ENCODE measurements at regions not wholly inside any gene's neighbourhood (a gene's known extent, or its start where the extent isn't known, plus 50 kb on each side); places are given as distances from the start of the nearest gene placed in this dataset.
"Not testable (repeated sequence)": the region's sequence is repeated elsewhere in the genome, so short reads cannot be mapped to it uniquely, and the experiment has no call there.

DNA sequence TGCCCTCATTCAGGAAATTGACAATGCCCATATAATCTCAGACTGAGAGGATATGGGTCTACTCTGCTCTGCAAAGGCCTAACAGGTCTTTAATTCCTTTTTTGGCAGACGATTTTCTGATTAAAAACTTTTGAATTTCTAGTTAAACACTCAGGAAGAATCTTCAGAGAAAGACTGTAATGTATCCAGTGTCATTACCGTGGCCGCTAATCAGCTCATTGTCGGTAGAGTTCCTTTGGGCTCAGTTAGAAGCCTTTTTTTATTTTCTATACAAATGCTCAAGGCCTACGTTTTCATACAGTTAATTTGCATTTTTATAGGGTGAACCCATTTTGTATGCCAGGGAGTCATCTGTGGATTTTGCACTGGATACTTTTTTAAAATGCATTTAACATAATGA is 549.9 kb downstream of the RPS29 start:
- no peak overlapping the region for H3K4me3 ChIP-seq
- H3F3A ChIP-seq (ENCODE audit: low read depth), result no peaks in the 10 kb centered on the region
- no peaks in the 10 kb centered on the region for H4K20me1 ChIP-seq (ENCODE audit: low read depth)
- H3K4me1 Mint-ChIP-seq, result peaks cover 18% of the 10 kb centered on the region
- TF ChIP-seq EZH2 (IDR thresholded peaks at IDR 0.05) (no peak), EZH2phosphoT487 (IDR thresholded peaks at IDR 0.05) (no peak), CTCF (IDR thresholded peaks at IDR 0.05) (no peak)
- H3K36me3 ChIP-seq, result no peaks in the 10 kb centered on the region
- H2AFZ ChIP-seq (replicated peaks), result no peak overlapping the region
- H3K27ac Mint-ChIP-seq, result no peak overlapping the region
- H3K36me3 Mint-ChIP-seq, result no peaks in the 10 kb centered on the region
- no peaks in the 10 kb centered on the region for H3K27me3 Mint-ChIP-seq (ENCODE audit: insufficient read depth, low read depth)
- H3K27ac ChIP-seq, result no peak overlapping the region
- no peaks in the 10 kb centered on the region for H3K79me2 ChIP-seq (ENCODE audit: low read depth)
- H3K9me3 ChIP-seq (ENCODE audit: low read depth), result no peaks in the 10 kb centered on the region
- no peak overlapping the region for H3K4me2 ChIP-seq
- DNase-seq (ENCODE audit: low spot score), result no peak
- H3K4me1 ChIP-seq, result peaks cover 3% of the 10 kb centered on the region
- no peak overlapping the region for H3K9ac ChIP-seq
- no peak overlapping the region for H3K4me3 Mint-ChIP-seq
- no peaks in the 10 kb centered on the region for H3K9me3 Mint-ChIP-seq
- H3K27me3 ChIP-seq, result no peaks in the 10 kb centered on the region

- H3K4me3 ChIP-seq, result no peak overlapping the region
- H3K9me3 Mint-ChIP-seq, result no peaks in the 10 kb centered on the region
Measured at GRCh38 chr14:49033131-49033530, 553.0 kb downstream of the RPS29 start.

DNA sequence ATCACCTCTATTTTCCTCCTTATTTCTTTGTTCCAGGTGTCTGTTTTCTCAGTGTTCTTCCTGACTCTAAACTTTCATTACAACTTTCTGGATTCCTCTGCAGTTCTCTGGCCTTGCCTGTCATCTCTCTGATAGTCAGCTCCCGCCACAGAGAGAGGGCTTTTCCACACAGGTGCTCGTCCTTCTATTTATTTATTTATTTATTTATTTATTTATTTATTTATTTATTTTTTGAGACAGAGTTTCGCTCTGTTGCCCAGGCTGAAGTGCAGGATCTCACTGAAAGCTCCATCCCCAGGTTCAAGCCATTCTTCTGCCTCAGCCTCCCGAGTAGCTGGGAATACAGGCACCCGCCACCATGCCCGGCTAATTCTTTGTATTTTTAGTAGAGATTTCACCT is 554.5 kb downstream of the RPS29 start:
- not testable (repeated sequence) for DNase-seq (ENCODE audit: low spot score); H3K36me3 ChIP-seq; H3F3A ChIP-seq (ENCODE audit: low read depth); H2AFZ ChIP-seq (replicated peaks); H4K20me1 ChIP-seq (ENCODE audit: low read depth); H3K79me2 ChIP-seq (ENCODE audit: low read depth); H3K27ac Mint-ChIP-seq; H3K4me3 ChIP-seq; H3K4me3 Mint-ChIP-seq; H3K36me3 Mint-ChIP-seq; H3K27me3 Mint-ChIP-seq (ENCODE audit: insufficient read depth, low read depth); H3K9me3 Mint-ChIP-seq; H3K27ac ChIP-seq; H3K4me1 Mint-ChIP-seq; H3K4me2 ChIP-seq; H3K9me3 ChIP-seq (ENCODE audit: low read depth); H3K9ac ChIP-seq; H3K27me3 ChIP-seq; H3K4me1 ChIP-seq

More at GRCh38 chr14:49033131-49033530, 553.0 kb downstream of the RPS29 start:
- peaks cover 4% of the 10 kb centered on the region for H3K27me3 Mint-ChIP-seq (ENCODE audit: insufficient read depth, low read depth)
- peaks cover 18% of the 10 kb centered on the region for H3K4me1 Mint-ChIP-seq
- Histone ChIP-seq H3K9me3 (ENCODE audit: low read depth) (no peaks in the 10 kb centered on the region), H4K20me1 (ENCODE audit: low read depth) (no peaks in the 10 kb centered on the region), H3K4me1 (peaks cover 3% of the 10 kb centered on the region), H3K27ac (no peak overlapping the region), H3K36me3 (no peaks in the 10 kb centered on the region), H3K27me3 (no peaks in the 10 kb centered on the region), H2AFZ (replicated peaks) (no peak overlapping the region), H3K4me2 (no peak overlapping the region), H3F3A (ENCODE audit: low read depth) (no peaks in the 10 kb centered on the region), H3K9ac (no peak overlapping the region), H3K79me2 (ENCODE audit: low read depth) (no peaks in the 10 kb centered on the region)
- no peaks in the 10 kb centered on the region for H3K36me3 Mint-ChIP-seq
- no peak overlapping the region for H3K27ac Mint-ChIP-seq
- DNase-seq (ENCODE audit: low spot score), result no peak
- no peak for TF ChIP-seq CTCF (IDR thresholded peaks at IDR 0.05)
- TF ChIP-seq EZH2phosphoT487 (IDR thresholded peaks at IDR 0.05), result no peak
- TF ChIP-seq EZH2 (IDR thresholded peaks at IDR 0.05), result no peak
- H3K4me3 Mint-ChIP-seq, result no peak overlapping the region

DNA sequence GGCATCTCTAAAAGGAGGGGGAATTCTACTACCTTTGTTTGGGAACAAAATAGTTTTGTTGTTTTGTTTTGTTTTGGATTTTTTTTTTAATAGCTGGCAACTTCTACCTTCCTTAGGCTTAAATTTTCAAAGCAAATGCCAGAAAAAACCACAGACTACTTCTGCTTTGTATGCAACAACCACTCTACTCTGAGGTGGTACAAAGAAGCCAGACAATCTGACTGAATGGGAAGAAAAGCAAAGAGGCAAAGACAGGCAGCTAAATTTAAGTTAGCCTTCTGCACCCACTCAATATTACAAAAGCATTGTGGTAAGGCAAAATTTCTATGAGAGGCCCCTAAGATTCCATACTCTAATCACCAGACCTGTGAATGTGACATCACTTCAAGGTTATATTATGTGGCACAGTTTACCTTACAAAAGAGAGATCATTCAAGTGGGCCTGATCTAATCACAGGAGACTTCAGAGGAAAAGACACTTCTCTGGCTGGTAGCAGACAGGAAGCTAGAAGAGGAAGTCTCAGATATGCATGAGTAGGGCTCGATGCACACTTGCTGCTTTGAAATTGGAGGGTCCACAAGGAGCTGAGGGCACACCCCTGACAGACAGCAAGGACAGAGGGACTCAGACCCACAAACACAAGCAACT is 566.6 kb downstream of the RPS29 start:
- H3K4me1 ChIP-seq, result no peaks in the 10 kb centered on the region
- H3K9me3 ChIP-seq (ENCODE audit: low read depth), result no peaks in the 10 kb centered on the region
- no peaks in the 10 kb centered on the region for H4K20me1 ChIP-seq (ENCODE audit: low read depth)
- no peaks in the 10 kb centered on the region for H3K79me2 ChIP-seq (ENCODE audit: low read depth)
- H3K9ac ChIP-seq, result no peak overlapping the region
- H3K27ac ChIP-seq, result no peak overlapping the region
- H3K27me3 Mint-ChIP-seq (ENCODE audit: insufficient read depth, low read depth), result peaks cover 3% of the 10 kb centered on the region
- H3K36me3 Mint-ChIP-seq, result no peaks in the 10 kb centered on the region
- DNase-seq (ENCODE audit: low spot score), result no peak
- H3K36me3 ChIP-seq, result no peaks in the 10 kb centered on the region
- no peak for TF ChIP-seq CTCF (IDR thresholded peaks at IDR 0.05)
- no peak overlapping the region for H3K4me2 ChIP-seq
- no peak overlapping the region for H3K27ac Mint-ChIP-seq
- H3K4me3 ChIP-seq, result no peak overlapping the region
- H3K9me3 Mint-ChIP-seq, result no peaks in the 10 kb centered on the region
- H3F3A ChIP-seq (ENCODE audit: low read depth), result no peaks in the 10 kb centered on the region
- no peaks in the 10 kb centered on the region for H3K27me3 ChIP-seq
- no peaks in the 10 kb centered on the region for H3K4me1 Mint-ChIP-seq
- no peak overlapping the region for H3K4me3 Mint-ChIP-seq
- no peak overlapping the region for H2AFZ ChIP-seq (replicated peaks)

All from neural progenitor cell (in vitro differentiated cells).